Panc1 (cell line): ENCODE measurements at regions not wholly inside any gene's neighbourhood (a gene's known extent, or its start where the extent isn't known, plus 50 kb on each side); places are given as distances from the start of the nearest gene placed in this dataset.

Experiments used
- ATAC-seq: fragments of 200-7000 bp; cut with Tn5 transposase; 2 replicates; pipeline ENCODE4 v1.9.1; 2020; ENCODE audit warnings: mild to moderate bottlenecking, moderate library complexity
- BruUV-seq: library from RNA; stranded (reverse); fragments of 400-500 nt; replicated peaks from 2 replicates; lab custom pipeline; 2021; lab: Mats Ljungman, UMichigan
- CTCF ChIA-PET: fragments of 300-600 bp; sonication (Branson Sonifier 250); formaldehyde crosslinking; loops from one replicate; lab custom pipeline; 2022; ENCODE audit warnings: antibody characterized with exemption; lab: Charles Lee
- POLR2A ChIA-PET: fragments of 300-600 bp; sonication (Branson Sonifier 250); formaldehyde crosslinking; loops from one replicate; lab custom pipeline; 2022; ENCODE audit warnings: antibody characterized with exemption; lab: Charles Lee
- DNase-seq: peaks from one replicate; pipeline ENCODE4 v3.0.0-alpha.2; 2010; ENCODE audit warnings: low read depth, low spot score
- H3K27ac ChIP-seq: 2 replicates; pipeline ENCODE4 v1.5.1; 2011; ENCODE audit warnings: mild to moderate bottlenecking, low read length, inconsistent platforms
- H3K27me3 ChIP-seq: fragments of 200-500 bp; sonication (Bioruptor generic); 2 replicates; pipeline ENCODE4 v1.6.0; 2014; ENCODE audit warnings: low read length, inconsistent platforms; ENCODE audit not compliant: control insufficient read depth, insufficient read depth
- H3K36me3 ChIP-seq: fragments of 200-500 bp; sonication (Bioruptor generic); 2 replicates; pipeline ENCODE4 v1.5.1; 2014; ENCODE audit warnings: inconsistent platforms, mild to moderate bottlenecking, low read length, moderate library complexity; ENCODE audit not compliant: control insufficient read depth, insufficient read depth
- H3K4me1 ChIP-seq: 2 replicates; pipeline ENCODE4 v1.5.1; 2011; ENCODE audit warnings: inconsistent platforms, mild to moderate bottlenecking, low read length, moderate library complexity; ENCODE audit not compliant: control insufficient read depth, insufficient read depth
- H3K4me3 ChIP-seq, 2 experiments: 2 replicates each; pipeline ENCODE4 v1.5.1; 2011 to 2012; ENCODE audit warnings: low read depth in 2 of 2, low read length in 2 of 2, mild to moderate bottlenecking in 2 of 2, inconsistent platforms in 1 of 2, moderate library complexity in 1 of 2
- H3K9me3 ChIP-seq: fragments of 200-500 bp; sonication (Bioruptor generic); 2 replicates; pipeline ENCODE4 v1.5.1; 2014; ENCODE audit warnings: low read depth, mild to moderate bottlenecking, inconsistent platforms, low read length, moderate library complexity; ENCODE audit not compliant: control insufficient read depth, insufficient read depth
- POLR2AphosphoS5 ChIP-seq: IDR thresholded peaks from 2 replicates; pipeline ENCODE4 v1.6.1; 2012; ENCODE audit warnings: mild to moderate bottlenecking, low read depth, low read length, moderate library complexity
- SIN3A ChIP-seq: IDR thresholded peaks from 2 replicates; pipeline ENCODE4 v1.6.1; 2012; ENCODE audit warnings: low read depth, mild to moderate bottlenecking, low read length, moderate library complexity, borderline replicate concordance; ENCODE audit not compliant: insufficient read depth
- TCF7L2 ChIP-seq: IDR thresholded peaks from 2 replicates; pipeline ENCODE4 v1.6.1; 2011; ENCODE audit warnings: mild to moderate bottlenecking, low read depth, low read length, inconsistent platforms
- in situ Hi-C: cut with HindIII; loops from 2 replicates; pipeline ENCODE4 v1.10.0; 2016; ENCODE audit warnings: low sequenced_read_pairs, low pct_unique_long_range_greater_than_20kb
- intact Hi-C: fragments of 100-400 bp; cut with micrococcal nuclease; formaldehyde crosslinking; loops from one replicate; pipeline ENCODE4 v1.10.0; 2022; ENCODE audit not compliant: unreplicated experiment
- TF ChIP-seq, protein P1 (sequence below): fragments of 450-650 bp; IDR thresholded peaks from 2 replicates; pipeline ENCODE4 v1.5.1; 2017; ENCODE audit warnings: mild to moderate bottlenecking
- TF ChIP-seq, protein P2 (sequence below), 2 experiments: IDR thresholded peaks; 2 replicates each; pipeline ENCODE4 v1.6.1; 2011 to 2012; ENCODE audit warnings: low read depth in 2 of 2, control low read depth in 1 of 2, low read length in 1 of 2, mild to moderate bottlenecking in 1 of 2, moderate library complexity in 1 of 2; ENCODE audit not compliant: insufficient read depth in 1 of 2

- Histone ChIP-seq H3K4me3 (no peak overlapping the region), H3K27me3 (0 out of 2 replicates have a peak, but pooled peaks cover under 1% of the 10 kb centered on the region), H3K9me3 (no peaks in the 10 kb centered on the region), H3K4me1 (no peaks in the 10 kb centered on the region), H3K36me3 (no peaks in the 10 kb centered on the region), H3K27ac (no peak overlapping the region)
- in situ Hi-C loops, result no loop called here
- ChIA-PET CTCF (no interaction called here), POLR2A (no interaction called here)
- no TSS peak for BruUV-seq
- DNase-seq, result no peak
- ATAC-seq, result no peak
- TF ChIP-seq POLR2AphosphoS5 (no peak), SIN3A (no peak), TCF7L2 (no peak)
- TF ChIP-seq, protein P1, sequence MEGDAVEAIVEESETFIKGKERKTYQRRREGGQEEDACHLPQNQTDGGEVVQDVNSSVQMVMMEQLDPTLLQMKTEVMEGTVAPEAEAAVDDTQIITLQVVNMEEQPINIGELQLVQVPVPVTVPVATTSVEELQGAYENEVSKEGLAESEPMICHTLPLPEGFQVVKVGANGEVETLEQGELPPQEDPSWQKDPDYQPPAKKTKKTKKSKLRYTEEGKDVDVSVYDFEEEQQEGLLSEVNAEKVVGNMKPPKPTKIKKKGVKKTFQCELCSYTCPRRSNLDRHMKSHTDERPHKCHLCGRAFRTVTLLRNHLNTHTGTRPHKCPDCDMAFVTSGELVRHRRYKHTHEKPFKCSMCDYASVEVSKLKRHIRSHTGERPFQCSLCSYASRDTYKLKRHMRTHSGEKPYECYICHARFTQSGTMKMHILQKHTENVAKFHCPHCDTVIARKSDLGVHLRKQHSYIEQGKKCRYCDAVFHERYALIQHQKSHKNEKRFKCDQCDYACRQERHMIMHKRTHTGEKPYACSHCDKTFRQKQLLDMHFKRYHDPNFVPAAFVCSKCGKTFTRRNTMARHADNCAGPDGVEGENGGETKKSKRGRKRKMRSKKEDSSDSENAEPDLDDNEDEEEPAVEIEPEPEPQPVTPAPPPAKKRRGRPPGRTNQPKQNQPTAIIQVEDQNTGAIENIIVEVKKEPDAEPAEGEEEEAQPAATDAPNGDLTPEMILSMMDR, result no peak
- intact Hi-C loops, result no loop called here
These were observed 261.7 kb upstream of the CRY1 start for GRCh38 chr12:107355004-107355565.

DNA sequence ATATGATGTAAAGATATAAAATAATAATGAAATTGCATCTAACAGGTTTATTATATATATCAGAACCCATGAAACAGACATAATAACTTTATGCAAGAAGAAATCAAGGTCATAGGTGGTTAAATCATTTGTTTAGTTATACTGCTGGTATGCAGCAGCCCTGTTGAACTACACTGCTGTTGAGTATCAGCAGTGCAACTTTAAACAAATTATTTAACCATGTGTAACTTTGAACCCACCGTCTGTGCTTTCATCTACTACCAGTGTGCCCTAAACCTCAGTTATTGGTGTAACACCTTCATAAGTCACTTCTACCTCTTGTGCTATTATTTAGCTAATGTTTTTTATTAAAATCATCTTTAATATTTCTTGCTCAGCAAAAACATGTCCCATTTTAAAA lies 262.3 kb upstream of the CRY1 start:
- Histone ChIP-seq H3K27ac (no peak overlapping the region), H3K9me3 (no peaks in the 10 kb centered on the region), H3K27me3 (0 out of 2 replicates have a peak, but pooled peaks cover 3% of the 10 kb centered on the region), H3K4me1 (no peaks in the 10 kb centered on the region), H3K36me3 (no peaks in the 10 kb centered on the region), H3K4me3 (no peak overlapping the region)
- no TSS peak for BruUV-seq
- ChIA-PET POLR2A (no interaction called here), CTCF (no interaction called here)
- DNase-seq (no peak), ATAC-seq (no peak)
- intact Hi-C loops (no loop called here), in situ Hi-C loops (no loop called here)
- TF ChIP-seq, protein P2, sequence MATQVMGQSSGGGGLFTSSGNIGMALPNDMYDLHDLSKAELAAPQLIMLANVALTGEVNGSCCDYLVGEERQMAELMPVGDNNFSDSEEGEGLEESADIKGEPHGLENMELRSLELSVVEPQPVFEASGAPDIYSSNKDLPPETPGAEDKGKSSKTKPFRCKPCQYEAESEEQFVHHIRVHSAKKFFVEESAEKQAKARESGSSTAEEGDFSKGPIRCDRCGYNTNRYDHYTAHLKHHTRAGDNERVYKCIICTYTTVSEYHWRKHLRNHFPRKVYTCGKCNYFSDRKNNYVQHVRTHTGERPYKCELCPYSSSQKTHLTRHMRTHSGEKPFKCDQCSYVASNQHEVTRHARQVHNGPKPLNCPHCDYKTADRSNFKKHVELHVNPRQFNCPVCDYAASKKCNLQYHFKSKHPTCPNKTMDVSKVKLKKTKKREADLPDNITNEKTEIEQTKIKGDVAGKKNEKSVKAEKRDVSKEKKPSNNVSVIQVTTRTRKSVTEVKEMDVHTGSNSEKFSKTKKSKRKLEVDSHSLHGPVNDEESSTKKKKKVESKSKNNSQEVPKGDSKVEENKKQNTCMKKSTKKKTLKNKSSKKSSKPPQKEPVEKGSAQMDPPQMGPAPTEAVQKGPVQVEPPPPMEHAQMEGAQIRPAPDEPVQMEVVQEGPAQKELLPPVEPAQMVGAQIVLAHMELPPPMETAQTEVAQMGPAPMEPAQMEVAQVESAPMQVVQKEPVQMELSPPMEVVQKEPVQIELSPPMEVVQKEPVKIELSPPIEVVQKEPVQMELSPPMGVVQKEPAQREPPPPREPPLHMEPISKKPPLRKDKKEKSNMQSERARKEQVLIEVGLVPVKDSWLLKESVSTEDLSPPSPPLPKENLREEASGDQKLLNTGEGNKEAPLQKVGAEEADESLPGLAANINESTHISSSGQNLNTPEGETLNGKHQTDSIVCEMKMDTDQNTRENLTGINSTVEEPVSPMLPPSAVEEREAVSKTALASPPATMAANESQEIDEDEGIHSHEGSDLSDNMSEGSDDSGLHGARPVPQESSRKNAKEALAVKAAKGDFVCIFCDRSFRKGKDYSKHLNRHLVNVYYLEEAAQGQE (IDR thresholded peaks at IDR 0.05; ENCODE audit: insufficient read depth in 1 of 2, low read depth in 2 of 2, low read length in 1 of 2), result no peak
- no peak for TF ChIP-seq SIN3A
- TF ChIP-seq TCF7L2, result no peak
- TF ChIP-seq, protein P1, result no peak
- TF ChIP-seq POLR2AphosphoS5, result no peak
